HG03139 (cell line): ENCODE measurements at regions not wholly inside any gene's neighbourhood (a gene's known extent, or its start where the extent isn't known, plus 50 kb on each side); places are given as distances from the start of the nearest gene placed in this dataset.

Source experiments
- ATAC-seq: cut with Tn5 transposase; IDR thresholded peaks from one replicate; pipeline ENCODE4 v1.9.1; 2021; ENCODE audit not compliant: unreplicated experiment

DNA sequence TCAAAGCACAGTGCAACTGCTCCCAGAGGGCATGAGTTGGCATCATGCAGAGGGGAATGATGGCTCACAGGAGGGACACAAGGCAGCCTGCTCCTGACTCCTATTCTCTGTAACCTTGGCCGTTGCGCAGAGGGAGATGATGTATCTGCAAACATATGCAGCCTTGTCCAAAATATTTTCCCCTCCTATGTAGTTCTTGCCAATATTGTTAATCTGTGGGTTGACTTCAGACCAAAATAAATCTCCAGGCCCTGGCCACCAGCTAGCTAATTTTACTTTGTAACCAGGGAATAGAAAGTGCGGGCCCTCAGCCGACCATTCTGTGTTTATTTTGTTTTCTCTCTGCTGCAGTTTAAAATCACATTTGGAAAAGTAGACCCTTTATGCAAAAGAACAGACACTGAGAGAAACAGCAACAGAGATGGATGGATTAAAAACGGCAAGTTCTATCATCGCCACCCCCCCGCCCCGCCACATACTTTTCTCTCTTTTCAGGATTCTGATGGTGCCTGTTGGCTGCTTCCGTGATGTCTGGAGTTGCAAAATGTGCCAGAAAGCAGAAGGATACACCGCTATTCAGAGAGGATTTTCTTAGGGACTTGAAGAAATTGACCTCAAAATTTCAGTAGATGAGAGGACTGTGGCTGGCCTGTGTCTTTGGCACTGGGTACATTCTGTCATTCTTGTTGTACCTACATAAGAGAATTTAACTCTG is 185.3 kb upstream of the BCOR start:
- no peak for ATAC-seq

DNA sequence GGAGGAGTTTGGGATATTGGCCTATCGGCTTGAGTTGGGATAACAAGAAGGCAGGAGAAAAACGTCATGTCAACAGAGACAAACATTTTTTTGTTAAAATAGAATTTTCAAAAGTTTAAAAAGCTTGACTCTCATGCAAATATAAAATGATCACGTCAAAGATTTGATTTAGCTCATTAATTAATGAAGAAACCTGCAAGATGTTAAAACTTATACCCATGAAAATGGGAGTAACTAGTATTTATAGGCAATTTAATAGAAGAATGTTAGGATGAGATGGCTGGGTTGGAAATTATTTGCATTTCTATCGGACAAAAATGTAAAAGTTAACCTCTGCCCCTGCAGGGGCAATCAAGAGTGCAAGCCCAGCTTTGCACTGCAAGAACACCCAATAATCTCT is 184.6 kb upstream of the BCOR start:
- ATAC-seq, result no peak

DNA sequence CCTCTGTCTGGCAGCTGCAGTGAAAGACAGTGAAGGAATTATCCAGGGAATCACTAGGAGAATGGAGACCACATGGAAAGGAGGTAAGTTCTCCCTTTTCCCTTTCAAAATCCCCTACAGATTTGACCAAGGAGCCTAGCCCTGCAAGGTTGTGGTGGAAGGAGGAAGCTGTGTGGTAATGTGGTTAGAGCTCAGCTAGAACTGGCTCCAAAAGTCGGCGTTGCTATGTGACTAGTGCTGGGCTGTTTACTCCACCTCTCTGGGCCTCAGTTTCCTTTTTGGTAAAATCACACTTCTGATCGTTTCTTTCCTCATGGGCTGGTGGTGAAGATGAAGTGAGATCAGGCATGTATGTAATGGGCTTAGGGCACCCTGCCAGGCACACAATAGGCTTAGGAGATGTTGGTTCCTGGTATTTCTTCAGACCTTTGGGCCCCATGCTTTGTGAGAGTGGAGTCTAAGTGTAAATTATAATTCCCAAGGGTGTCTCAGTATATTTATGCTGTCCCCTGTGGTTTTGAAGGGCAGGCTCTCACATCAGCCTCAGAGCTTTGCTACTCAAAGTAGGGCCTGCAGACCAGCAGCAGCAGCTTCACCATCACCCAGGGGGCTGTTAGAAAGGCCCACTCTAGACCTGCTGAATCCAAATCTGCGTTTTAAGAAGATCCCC is 183.7 kb upstream of the BCOR start:
- no peak for ATAC-seq

DNA sequence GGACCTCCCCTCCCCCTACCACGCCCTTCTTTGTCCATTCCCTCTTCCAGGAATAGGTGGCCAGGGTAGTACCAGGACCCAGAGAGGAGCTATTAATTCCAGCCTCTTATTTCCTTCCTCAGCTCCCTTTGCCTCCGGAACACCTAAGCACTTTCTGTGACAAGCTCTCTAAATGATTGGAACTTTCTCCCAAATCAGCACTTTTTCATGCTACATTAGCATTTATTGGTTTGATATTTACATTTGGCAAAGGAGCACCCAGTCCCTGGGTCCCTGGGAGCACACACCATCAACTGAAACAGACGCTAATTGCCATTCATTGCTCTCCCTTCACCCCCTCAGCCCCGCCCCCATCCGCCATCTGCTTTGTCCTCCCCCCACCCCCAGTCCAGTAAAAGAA is 182.0 kb upstream of the BCOR start:
- ATAC-seq, result no peak

DNA sequence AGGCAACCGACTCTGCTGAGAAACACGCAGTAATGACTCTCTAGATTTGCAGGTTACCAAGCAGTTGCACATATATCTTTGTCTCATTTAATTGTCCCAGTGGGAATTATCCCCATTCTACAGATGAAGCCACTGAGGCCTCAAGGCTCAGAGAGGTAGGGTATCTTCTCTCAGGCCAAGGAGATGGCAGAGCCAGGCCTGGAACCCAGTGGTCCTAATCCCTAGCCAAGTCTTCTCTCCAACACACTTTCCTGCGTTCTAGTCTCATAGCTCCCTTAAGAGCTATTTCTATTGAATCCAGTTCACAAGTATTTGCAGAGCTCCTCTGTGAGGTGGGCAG is 181.3 kb upstream of the BCOR start:
- ATAC-seq, result no peak

DNA sequence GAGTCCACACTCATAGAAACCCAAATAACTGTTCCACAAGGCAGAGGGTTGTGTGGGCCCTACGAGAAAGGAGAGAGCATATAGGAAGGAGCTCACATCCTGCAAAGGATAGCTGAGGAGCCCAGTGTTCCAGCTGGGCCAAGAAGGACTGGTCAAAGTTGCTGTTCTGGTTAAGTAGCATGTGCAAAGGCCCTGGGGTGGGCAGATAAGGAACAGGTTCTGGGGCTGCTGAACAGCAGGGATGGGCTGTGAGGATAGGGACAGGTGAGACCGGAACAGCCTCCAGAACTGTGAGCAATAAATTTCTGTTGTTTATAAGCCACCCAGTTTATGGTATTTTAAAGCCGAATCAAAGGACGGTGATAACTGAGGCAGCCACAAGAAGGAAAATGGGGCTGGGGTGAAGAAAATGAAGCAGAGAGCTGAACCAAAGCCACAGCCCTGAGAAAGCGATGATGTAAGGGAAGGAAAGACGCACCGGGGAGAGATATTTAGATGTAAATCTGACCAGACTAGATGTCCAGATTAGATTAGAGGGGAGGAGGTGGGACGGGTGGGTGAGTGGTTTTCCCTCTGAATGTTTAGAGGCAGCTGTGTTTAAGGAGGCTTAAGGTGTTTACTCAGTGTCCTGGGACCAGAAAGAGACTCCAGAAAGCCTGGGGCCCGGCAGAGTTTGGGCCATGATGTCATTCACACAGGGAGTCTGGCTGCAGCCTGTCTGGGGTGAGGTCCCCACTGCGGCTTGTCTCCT is 180.8 kb upstream of the BCOR start:
- no peak for ATAC-seq

DNA sequence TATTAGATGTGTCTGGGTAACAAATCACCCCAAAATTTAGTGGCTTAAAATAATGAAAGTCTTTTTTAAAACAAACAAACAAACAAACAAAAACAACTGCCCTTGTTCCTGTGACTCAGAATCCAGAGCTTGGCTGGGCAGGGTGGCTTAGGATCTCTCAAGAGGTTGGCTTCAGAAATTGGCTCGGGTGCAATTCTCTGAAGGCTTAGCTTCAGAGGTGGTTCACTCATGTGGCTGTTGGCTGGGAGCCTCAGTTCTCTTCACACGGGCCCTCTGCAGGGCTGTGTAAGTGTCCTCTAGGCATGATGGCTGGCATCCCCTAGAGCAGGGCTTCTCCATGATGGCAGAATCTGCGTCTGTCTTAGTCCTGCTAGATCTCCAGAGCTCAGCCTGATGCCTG is 179.9 kb upstream of the BCOR start:
- ATAC-seq, result no peak

DNA sequence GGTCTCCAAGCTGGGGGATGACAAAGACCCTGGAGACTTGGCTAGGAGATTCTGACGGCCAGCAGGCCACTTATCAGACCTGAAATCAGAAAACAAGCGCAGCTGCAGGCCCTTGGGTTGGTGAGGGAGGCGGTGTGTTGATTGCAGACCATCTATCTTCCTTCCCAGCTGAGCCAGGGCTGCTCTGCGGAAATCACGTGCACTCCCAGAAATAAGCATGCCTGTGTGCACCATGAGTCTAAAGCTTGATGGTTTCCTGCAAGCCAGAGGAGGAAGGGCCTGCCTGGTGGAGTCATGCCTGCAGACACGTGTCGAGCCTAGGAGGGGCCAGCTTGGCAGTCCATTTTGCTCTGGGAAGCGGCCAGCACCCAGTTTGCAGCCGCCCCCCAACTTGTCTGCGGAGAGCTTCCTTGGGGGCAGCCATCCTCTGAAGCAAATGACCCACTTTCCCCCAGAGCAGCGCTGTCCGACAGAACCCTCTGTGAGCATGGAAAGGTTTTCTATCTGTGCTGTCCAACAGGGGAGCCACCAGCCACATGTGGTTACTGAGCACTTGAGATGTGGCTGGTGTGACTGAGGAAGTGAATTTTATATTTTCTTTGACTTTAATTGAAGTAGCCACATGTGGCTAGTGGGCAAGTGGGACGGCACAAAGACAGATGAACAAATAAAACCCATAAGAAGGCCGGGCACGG is 175.7 kb upstream of the BCOR start:
- no peak for ATAC-seq

DNA sequence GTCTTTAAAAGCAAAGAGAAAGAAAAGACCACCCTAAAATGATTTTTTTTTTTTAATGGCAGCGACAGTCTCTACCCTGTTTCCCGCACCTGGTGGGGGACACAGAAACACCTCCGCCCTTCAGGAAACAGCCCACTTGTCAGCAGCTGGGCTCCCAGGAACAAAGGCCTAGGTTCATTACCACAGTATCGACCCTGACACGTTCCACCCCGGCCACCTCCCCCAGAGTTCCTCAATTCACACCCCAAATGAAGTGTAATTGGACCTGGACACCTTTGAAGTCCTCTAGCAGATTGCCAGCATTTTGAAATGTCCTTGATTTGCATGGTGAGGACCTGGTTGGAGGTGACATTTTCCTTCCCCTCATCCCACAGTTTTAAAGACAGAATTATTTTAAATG is 175.0 kb upstream of the BCOR start:
- ATAC-seq, result no peak

DNA sequence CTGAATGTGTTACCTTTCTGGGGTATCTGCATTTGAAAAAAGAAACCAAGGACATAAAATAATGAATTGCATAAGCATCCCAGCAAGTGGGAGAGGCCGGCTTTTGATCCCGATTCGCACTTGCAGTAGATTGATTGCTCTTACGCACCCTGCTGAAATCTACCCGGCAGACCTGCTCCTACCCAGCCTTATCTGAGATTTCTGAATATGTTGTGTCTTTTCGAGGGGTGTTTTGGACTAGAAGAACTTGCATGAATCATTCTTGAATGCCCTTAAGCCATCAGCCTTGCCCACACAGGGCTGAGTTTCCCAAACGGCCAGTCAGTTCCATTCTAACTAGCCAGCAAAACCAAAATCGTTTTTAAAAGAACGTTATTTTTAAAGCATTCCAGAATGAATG is 174.4 kb upstream of the BCOR start:
- no peak for ATAC-seq

DNA sequence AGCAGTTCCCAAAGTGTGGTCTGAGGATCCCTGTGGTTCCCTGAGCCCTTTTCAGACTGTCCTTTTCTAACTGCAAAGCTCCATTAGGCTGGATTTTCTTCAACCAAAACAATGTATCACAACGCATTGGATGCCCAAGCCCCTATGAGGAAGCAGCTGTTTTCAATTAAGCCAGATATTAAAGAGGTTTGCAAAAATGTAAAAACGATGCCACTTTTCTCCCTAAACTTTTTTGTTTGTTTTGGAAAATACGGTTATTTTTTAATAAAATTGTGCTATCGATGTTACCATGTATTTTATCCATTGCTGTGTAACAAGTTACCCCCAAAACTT is 170.4 kb upstream of the BCOR start:
- no peak for ATAC-seq

DNA sequence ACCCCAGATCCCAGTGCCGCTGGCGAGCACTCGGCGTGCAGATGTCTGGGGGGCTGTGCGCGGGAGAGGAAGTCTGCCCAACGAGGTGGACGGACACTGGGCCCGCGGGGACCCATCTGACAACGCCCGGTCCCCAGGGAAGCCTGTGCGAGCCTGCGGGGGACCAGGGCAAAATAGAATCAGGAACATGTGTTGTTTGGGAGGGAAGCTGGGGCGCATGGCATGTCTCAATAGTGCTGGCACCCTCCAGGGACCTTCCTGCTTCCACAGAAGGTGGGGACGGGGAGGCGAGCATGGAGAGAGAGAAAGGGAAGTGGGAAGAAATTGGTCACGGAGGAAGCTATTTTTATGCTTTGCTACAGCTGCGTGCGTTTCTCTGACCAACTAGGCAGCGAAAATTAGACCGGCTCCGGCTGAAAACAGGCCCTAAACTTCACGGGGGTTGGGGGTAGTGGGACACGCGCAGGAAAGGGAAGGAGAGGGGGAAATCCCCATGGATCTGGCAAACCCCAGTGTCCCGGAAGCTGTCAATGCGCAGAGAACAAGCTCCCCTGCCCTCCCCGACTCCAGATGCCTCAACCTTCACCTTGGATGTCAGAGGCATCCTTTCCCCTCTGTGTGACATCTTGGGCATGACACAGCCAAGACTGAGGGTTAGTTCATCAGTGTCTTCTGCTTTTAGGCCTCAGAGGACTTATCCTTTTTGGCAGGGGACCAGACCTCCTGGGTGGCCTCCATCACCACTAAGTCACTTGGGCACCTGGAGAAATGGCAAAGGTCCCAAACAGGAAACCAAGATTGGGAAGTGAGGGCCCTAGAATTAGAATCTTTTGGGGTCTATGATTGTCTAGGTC is 169.8 kb upstream of the BCOR start:
- no peak for ATAC-seq

DNA sequence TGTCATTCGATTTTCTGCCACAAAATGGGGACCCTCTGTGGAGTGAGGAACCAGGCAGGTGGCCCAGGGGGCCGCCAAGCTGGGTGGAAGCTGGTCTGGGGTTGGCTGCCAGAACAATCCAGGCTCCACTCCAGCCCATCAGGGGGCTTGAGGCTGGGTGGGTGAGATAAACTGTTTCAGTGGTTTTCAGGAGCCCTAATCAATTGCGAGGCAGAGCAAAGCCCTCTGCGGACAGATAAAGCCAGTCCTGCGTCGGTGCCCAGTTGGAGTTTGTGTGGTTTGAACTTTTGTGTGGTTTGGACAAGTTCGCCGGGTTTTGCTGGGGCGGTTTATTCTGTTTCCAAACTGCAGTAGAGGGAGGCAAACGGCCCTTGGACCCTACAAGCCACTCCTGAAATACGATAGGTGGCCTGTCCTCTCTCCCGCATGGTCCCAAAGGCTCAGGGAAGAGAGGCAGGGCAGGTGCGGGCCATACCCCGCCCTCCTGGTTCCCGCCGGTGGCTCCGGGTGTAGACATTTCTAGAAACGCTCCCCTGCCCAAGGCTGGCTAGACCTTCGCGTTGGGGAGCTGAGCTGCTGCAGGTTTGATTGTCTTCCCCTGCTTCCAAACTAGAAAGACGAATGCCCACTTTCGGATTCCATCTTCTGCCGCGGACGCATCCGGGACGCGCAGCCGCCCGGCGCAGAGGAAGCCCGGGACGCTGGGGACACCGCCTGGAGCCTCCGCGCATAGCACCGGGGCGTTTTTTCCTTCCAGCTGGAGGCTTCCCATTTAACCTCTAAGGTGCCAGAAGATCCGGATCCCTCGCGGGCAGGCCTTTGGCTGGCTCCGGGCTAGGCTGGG is 169.0 kb upstream of the BCOR start:
- no peak for ATAC-seq

DNA sequence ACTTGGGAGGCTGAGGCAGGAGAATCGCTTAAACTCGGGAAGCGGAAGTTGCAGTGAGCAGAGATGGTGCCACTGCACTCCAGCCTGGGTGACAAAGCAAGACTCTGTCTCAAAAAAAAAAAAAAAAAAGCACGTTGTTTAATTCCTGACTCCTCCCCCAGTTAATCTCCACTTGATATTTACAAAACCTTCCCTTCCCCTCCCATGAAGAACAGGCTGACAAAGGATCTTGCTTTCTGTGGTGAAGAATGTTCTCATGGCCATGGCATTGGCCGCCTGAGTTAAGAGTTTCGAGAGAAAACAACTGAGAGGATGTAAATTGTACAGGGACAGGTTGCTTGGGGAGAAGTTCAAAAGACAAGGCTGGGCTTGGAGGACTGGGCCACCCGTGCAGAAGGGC is 168.2 kb upstream of the BCOR start:
- ATAC-seq, result no peak

DNA sequence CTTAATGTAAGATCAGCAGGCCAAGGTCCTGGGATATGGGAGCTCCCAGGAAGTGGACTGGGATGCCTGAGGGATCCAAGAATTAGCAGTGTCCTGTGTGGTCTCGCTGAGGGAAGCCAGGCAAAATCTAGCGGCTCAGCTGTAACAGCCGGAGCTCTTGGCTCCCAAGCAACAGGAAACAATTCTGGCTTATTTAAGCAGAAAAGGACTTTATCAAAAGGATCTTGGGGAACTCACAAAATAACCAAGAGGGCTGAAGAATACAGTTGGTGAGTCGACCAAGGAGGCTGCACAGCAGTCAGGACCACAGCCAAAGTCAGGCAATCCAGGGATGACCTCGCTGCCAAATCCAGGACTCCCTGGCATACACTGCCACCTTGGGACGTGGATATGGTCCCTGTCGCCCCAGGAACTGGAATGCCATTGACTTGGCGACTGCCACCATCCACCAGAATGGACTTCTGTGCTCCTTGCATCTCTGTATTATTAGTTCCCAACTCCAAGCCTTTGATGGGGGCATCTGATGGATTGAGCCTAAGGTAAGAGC is 165.3 kb upstream of the BCOR start:
- no peak for ATAC-seq

DNA sequence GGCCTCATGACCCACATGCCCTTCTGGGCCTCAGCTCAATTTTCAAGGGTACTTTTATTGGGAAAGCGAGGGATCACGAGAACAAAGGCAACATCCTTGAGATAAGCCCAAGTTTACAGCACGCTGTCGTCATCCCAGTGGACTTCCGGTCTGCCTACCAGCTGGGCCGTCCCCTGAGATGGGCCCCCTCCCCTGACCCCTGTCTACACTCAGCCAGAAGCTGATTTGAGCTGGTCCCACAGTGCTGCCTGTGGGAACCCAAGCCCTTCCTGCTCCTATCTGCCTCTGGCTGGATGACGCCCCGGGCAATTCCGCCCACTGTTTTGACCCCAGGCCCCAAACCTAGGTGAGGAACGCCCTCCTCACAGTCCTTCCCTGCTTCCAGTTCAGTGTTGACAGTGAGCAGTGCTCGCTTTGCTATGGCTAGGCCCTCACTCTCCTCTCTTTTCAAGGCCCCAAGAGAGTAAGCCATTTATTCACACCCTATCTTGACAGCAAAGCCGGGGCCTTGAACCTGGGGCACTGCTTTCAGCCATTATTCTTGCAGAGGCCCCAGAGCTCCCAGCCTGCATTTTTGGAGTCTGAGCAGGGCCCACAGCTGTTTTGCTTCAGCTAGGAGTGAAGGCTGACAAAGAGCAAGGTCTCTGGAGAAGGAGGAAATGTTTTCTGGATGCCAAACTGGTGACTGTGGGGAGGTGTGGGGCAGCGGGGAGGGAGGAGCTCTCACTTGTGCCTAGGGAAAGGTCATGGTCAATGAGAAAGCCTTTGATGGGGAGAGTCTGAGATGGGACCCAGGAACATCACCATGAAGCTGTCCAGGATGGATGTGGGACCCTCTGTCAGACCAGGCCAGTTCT is 164.6 kb upstream of the BCOR start:
- no peak for ATAC-seq

DNA sequence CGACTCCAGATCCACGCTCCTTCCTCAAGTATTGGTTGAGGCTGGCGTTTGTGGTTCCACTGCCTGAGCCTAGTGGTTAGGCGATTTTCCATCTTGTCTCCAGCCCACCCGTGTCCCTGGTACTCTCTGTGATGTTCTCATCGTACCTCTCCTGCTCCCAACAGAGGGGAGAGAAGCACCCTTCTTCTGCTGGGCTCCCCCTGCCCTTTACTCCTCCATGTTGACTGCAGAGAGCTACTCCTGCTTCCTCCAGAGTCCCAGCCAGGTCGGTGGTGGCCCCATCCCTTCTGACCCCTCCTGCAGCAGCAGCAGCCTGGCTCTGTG is 164.0 kb upstream of the BCOR start:
- ATAC-seq, result no peak

DNA sequence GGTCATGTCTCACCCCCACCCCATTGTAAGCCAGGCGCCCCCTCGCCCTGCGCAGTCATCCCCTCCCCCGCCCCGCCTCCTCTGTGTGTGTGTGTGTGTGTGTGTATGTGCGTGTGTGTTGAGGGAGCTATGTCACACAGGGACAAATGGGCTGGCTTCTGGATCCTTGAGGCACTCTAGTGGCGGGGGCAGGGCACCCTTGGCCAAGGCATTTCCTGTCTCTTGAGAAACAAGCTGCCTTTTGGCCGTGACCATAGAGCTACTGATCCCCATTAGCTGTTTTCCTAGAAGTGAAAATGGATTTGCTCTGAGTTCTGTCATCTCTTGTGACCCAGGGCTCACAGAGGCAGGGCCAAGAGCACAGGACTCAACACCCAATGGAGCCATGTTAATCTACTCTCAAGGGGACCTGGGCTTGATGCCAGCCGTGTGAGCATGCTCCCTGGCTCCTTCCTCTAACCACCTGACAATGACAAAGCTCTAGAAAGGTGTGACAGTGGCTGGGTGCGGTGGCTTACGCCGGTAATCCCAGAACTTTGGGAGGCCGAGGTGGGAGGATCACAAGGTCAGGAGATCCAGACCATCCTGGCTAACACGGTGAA is 162.5 kb upstream of the BCOR start:
- no peak for ATAC-seq

DNA sequence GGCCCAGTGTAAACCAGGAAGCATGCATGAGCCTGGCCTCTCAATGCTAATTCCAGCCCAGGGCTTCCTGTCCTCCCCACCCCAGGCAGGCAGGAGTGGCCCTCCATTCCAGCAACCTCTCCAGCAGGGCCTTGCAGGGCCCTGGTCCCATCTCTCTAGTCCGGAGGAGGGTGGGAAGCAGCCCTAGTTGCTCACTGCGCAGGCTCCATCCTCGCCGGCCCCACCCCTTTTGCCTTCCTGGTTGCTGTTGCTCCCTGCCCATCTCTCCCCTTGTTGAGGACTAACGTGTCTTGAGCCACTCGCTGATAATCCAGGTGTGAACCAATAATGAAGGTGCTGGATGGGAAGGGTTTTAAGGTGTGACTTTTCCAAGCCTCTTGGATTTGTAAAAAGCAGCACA is 161.2 kb upstream of the BCOR start:
- ATAC-seq, result no peak
